ENCODE measurements at regions not wholly inside any gene's neighbourhood (a gene's known extent, or its start where the extent isn't known, plus 50 kb on each side); places are given as distances from the start of the nearest gene placed in this dataset.

DNA sequence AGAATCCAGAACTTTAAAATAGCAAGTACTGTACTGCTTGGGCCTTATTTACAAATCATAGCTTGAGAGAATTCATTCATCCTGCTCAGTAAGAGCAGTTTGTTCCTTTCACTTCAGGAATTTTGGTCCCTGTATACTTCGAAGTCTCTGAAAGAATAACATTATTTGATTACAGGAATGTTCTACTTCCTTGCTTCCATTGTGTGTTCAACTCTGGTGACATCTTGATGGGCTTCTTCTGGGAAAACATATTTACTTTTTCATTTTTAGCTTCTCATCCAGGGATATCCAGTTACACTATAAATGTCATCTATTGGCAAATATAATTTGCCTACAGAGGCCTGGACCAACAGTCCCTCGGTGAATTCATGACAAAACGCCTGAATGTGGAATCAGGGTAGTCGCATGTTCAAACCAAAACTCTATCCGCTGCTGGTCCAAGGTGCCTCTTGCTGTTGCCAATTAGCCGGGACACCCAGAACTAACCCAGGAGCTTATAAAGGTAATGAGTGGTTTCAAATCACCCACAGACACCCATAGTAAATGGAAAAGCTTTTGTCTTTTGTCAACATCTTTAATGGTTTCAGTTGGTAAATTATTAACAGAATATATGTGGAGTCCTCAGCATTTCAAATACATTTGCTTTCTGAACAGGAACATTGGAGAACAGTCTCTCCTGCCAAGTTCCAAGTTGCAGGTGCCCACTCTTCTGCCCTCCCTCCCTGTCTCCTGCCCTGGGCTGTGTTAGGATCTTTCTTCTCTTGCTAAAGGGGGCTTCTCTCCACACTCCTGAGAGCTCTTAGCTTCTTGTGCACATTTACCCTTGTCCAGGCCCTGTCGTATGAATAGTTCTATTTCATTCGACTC is 162.5 kb upstream of the CITED2 start:
- Mint-ChIP-seq H3K27ac (peak overlapping the region; percentile 90 to 96 (median 91)), H3K4me3 (no peak overlapping the region), H3K9me3 (no peaks in the 10 kb centered on the region), H3K4me1 (peaks cover 27% of the 10 kb centered on the region), H3K36me3 (ENCODE audit: low read depth) (no peaks in the 10 kb centered on the region), H3K27me3 (ENCODE audit: low read depth) (peaks cover 3% of the 10 kb centered on the region)
- TF ChIP-seq, protein P1, sequence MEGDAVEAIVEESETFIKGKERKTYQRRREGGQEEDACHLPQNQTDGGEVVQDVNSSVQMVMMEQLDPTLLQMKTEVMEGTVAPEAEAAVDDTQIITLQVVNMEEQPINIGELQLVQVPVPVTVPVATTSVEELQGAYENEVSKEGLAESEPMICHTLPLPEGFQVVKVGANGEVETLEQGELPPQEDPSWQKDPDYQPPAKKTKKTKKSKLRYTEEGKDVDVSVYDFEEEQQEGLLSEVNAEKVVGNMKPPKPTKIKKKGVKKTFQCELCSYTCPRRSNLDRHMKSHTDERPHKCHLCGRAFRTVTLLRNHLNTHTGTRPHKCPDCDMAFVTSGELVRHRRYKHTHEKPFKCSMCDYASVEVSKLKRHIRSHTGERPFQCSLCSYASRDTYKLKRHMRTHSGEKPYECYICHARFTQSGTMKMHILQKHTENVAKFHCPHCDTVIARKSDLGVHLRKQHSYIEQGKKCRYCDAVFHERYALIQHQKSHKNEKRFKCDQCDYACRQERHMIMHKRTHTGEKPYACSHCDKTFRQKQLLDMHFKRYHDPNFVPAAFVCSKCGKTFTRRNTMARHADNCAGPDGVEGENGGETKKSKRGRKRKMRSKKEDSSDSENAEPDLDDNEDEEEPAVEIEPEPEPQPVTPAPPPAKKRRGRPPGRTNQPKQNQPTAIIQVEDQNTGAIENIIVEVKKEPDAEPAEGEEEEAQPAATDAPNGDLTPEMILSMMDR (IDR thresholded peaks at IDR 0.05; ENCODE audit: unreplicated experiment in 3 of 3) = no peak

DNA sequence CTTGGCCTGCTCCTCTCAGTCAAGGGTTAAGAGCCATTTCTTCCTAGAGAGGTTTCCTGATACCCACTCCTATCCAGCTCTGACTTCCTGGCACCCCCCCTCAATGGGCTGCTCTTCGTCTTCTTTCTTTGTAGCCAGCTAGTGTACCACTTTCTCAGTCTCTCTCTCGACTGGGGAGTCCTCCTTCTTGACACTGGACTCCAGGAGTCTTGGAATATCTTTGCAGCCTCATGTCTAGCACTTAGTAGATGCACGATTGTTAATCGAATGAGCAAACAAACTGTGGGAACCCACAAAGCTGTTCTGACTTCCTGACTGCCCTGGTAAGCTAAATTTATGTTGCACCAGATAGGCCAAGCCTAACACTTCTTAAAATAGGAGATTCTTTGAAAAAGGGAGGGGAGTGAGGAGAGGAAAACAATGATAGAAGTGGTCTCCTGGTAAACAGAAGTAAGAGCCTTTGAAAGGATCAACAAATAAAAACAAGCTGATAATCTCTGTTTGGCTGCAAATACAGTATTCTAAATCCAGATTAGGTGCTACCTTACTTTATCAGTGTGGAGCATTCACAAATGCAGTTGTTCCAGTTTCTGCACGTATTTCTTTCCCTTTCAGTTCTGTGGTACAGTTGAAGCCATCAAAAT is 160.1 kb upstream of the CITED2 start:
- Mint-ChIP-seq H3K27ac (peak overlapping the region; percentile 66 to 85 (median 70)), H3K36me3 (ENCODE audit: low read depth) (no peaks in the 10 kb centered on the region), H3K9me3 (no peaks in the 10 kb centered on the region), H3K4me3 (no peak overlapping the region), H3K4me1 (peaks cover 32% of the 10 kb centered on the region), H3K27me3 (ENCODE audit: low read depth) (peaks cover 3% of the 10 kb centered on the region)
- TF ChIP-seq, protein P1 (IDR thresholded peaks at IDR 0.05; ENCODE audit: unreplicated experiment in 3 of 3) = no peak

DNA sequence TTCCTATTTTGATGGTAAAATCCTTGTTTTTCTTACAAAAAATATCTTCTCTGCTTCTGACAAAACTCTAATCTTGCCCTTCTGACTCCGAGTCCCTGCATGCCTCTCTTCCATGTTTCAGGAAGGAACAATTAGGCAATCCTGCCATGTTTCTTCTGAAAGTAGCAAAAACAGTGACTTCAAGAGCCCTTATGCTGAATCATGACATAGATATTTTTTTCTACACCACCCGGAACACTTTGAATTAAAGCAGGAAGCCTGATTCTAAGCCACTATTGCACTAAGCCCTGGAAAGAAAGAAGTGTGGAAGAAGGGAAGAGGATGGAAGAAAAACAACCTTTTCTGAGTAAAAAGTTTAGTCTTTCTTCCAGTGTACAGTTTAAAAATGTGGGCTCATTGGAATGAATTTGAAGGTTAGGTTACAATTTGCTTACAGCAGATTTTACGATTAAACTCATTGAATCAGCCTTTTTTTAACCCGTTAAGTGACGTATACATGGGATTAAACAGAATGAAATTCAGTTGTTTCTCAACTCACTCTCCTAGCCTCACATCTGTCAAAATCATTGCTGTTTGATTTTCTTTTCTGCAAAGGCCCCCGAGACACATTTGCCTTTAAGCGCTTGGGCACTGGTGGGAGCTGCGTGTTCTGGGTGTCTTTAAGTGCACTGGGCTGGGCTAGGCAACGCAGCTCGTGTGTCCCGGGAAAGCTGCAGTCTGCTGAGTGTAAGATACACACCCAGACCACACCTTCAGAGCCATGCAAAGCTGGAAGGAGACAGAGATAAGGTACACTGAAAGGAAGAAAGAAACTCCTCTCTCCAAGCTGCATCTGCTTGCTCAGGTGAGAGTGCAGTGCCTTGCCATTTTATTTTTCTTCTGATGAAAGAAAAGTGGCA is 159.4 kb upstream of the CITED2 start:
- no peak overlapping the region for H3K4me3 Mint-ChIP-seq
- peak overlapping the region; percentile 66 to 85 (median 70) for H3K27ac Mint-ChIP-seq
- H3K4me1 Mint-ChIP-seq = peaks cover 32% of the 10 kb centered on the region
- peaks cover 3% of the 10 kb centered on the region for H3K27me3 Mint-ChIP-seq (ENCODE audit: low read depth)
- H3K9me3 Mint-ChIP-seq = no peaks in the 10 kb centered on the region
- H3K36me3 Mint-ChIP-seq (ENCODE audit: low read depth) = no peaks in the 10 kb centered on the region
- TF ChIP-seq, protein P1 (IDR thresholded peaks at IDR 0.05; ENCODE audit: unreplicated experiment in 3 of 3) = no peak

DNA sequence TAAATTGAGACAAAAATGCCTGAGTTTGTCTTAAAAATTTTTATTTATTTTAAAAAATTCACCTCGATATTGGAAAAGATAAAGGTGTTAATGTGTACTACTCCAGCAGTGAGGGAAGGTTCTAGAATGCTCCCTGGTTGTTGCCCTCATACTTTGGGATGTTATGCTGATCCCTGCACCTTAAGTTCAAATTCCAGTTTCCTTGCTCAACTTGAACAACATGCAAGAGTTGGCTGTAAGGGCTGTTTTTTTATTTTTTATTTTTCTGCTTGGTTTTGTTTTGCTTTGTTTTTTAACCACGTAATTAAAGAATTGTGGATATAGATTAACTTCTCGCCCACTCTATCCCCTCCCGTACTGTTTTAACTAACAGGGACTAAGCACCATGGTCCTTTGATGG is 158.7 kb upstream of the CITED2 start:
- Mint-ChIP-seq H3K36me3 (ENCODE audit: low read depth) (no peaks in the 10 kb centered on the region), H3K27me3 (ENCODE audit: low read depth) (peaks cover 3% of the 10 kb centered on the region), H3K9me3 (no peaks in the 10 kb centered on the region), H3K27ac (peak overlapping the region; percentile 66 to 85 (median 70)), H3K4me3 (no peak overlapping the region), H3K4me1 (peaks cover 32% of the 10 kb centered on the region)
- TF ChIP-seq, protein P1 (IDR thresholded peaks at IDR 0.05; ENCODE audit: unreplicated experiment in 3 of 3) = no peak

- TF ChIP-seq, protein P1 (IDR thresholded peaks at IDR 0.05; ENCODE audit: unreplicated experiment in 3 of 3) = no peak
- Mint-ChIP-seq H3K27me3 (ENCODE audit: low read depth) (no peaks in the 10 kb centered on the region), H3K27ac (peak overlapping the region; percentile 93 to 94 (median 93)), H3K36me3 (ENCODE audit: low read depth) (no peaks in the 10 kb centered on the region), H3K4me1 (peaks cover 27% of the 10 kb centered on the region), H3K4me3 (no peak overlapping the region), H3K9me3 (no peaks in the 10 kb centered on the region)
Measured at GRCh38 chr6:139531148-139532115, 157.0 kb upstream of the CITED2 start.

Data from nephron (organoid).